GM12878 (cell line): ENCODE measurements at regions not wholly inside any gene's neighbourhood (a gene's known extent, or its start where the extent isn't known, plus 50 kb on each side); places are given as distances from the start of the nearest gene placed in this dataset.

Experiments
- ATAC-seq: fragments of 200-7000 bp; cut with Tn5 transposase; 3 replicates; pipeline ENCODE4 v1.9.1; 2020; ENCODE audit warnings: mild to moderate bottlenecking, moderate library complexity
- BruUV-seq: library from RNA; stranded (reverse); fragments of 400-500 nt; replicated peaks from 2 replicates; lab custom pipeline; 2021; lab: Mats Ljungman, UMichigan
- CTCF ChIA-PET: fragments of 300-600 bp; sonication (Branson Sonifier 250); formaldehyde crosslinking; extraction: SDS; loops from one replicate; lab custom pipeline; 2021; ENCODE audit warnings: inconsistent platforms; lab: Yijun Ruan, JAX
- POLR2A ChIA-PET: fragments of 350-600 bp; formaldehyde crosslinking; extraction: SDS; loops from one replicate; lab custom pipeline; 2021; ENCODE audit warnings: inconsistent platforms; lab: Charles Lee
- RAD21 ChIA-PET: fragments of 300-600 bp; sonication (Branson Sonifier 250); formaldehyde crosslinking; loops from one replicate; lab custom pipeline; 2023; ENCODE audit warnings: antibody characterized with exemption; ENCODE audit not compliant: unreplicated experiment; lab: Charles Lee
- SMC1A ChIA-PET: fragments of 300-600 bp; sonication (Branson Sonifier 250); formaldehyde crosslinking; loops from one replicate; lab custom pipeline; 2023; ENCODE audit not compliant: unreplicated experiment, uncharacterized antibody; lab: Charles Lee
- DNase-seq: peaks from one replicate; pipeline ENCODE4 v3.0.0-alpha.2; 2011; ENCODE audit warnings: low read depth, low spot score
- FAIRE-seq: peaks from 3 replicates; lab custom pipeline; 2011; peaks lifted over from hg19 to GRCh38; lab: Jason Lieb, UNC
- H2AFZ ChIP-seq: 2 replicates; pipeline ENCODE4 v1.6.0; 2011; ENCODE audit warnings: low read depth, low read length, control low read depth; ENCODE audit not compliant: control insufficient read depth
- H3K27ac ChIP-seq: 2 replicates; pipeline ENCODE4 v1.5.1; 2011; ENCODE audit warnings: control low read depth; ENCODE audit not compliant: control insufficient read depth, insufficient read depth
- H3K27me3 ChIP-seq, 2 experiments: replicated peaks in 1 of 2; 2 replicates each; pipeline versions ENCODE4 v1.6.0 to v1.6.1; 2011; ENCODE audit warnings: low read length in 1 of 2; ENCODE audit not compliant: control insufficient read depth in 2 of 2, insufficient read depth in 2 of 2
- H3K36me3 ChIP-seq, 2 experiments: 2 replicates each; pipeline ENCODE4 v1.5.1; 2011; ENCODE audit warnings: low read length in 1 of 2; ENCODE audit not compliant: control insufficient read depth in 2 of 2, insufficient read depth in 2 of 2
- H3K4me1 ChIP-seq: 2 replicates; pipeline ENCODE4 v1.6.1; 2011; ENCODE audit warnings: mild to moderate bottlenecking, low read length, moderate library complexity, mixed read lengths; ENCODE audit not compliant: control insufficient read depth, insufficient read depth
- H3K4me2 ChIP-seq: 2 replicates; pipeline ENCODE4 v1.6.0; 2011; ENCODE audit warnings: control low read depth; ENCODE audit not compliant: control insufficient read depth, insufficient read depth
- H3K4me3 ChIP-seq: fragments of 200-600 bp; sonication (generic); 2 replicates; pipeline ENCODE4 v1.5.1; 2016
- H3K79me2 ChIP-seq: 2 replicates; pipeline ENCODE4 v1.6.0; 2011; ENCODE audit warnings: low read length; ENCODE audit not compliant: control insufficient read depth, insufficient read depth
- H3K9ac ChIP-seq: 2 replicates; pipeline ENCODE4 v1.8.0; 2011; ENCODE audit warnings: low read length, control low read depth, mixed read lengths; ENCODE audit not compliant: control insufficient read depth, insufficient read depth
- H3K9me3 ChIP-seq: replicated peaks from 3 replicates; pipeline ENCODE4 v1.5.1; 2011; ENCODE audit warnings: mild to moderate bottlenecking, low read length; ENCODE audit not compliant: control insufficient read depth, insufficient read depth
- H4K20me1 ChIP-seq: 2 replicates; pipeline ENCODE4 v1.6.0; 2011; ENCODE audit not compliant: control insufficient read depth, insufficient read depth
- CEBPB ChIP-seq, 2 experiments: fragments of 150-350 bp in 1 of 2; IDR thresholded peaks; 2 replicates each; pipeline ENCODE4 v1.6.1; 2012 to 2014; ENCODE audit warnings: low read depth in 2 of 2, low read length in 2 of 2, borderline replicate concordance in 1 of 2, inconsistent platforms in 1 of 2
- KAT2A ChIP-seq: conservative IDR thresholded peaks from 2 replicates; pipeline ENCODE4 v1.6.1; 2011; ENCODE audit warnings: low read depth, low read length; ENCODE audit not compliant: control insufficient read depth
- SUPT20H ChIP-seq: IDR thresholded peaks from 2 replicates; pipeline ENCODE4 v1.6.1; 2011; ENCODE audit warnings: low read depth, mild to moderate bottlenecking, low read length, moderate library complexity, borderline replicate concordance; ENCODE audit not compliant: control insufficient read depth
- WGBS: methylation state at CpG from one replicate; pipeline ENCODE4 v1.1.6; 2016; ENCODE audit warnings: low lambda C conversion rate; ENCODE audit not compliant: insufficient replicate concordance, insufficient coverage; ENCODE audit errors: missing lambda C conversion rate; 5-methylcytosine and 5-hydroxymethylcytosine counted together
- in situ Hi-C: fragments of 300-500 bp; cut with MboI; formaldehyde crosslinking; loops from 9 replicates; pipeline ENCODE4 v1.14.3; 2018; ENCODE audit warnings: mixed read lengths
- intact Hi-C: fragments of 100-400 bp; cut with micrococcal nuclease; formaldehyde crosslinking; loops from one replicate; pipeline ENCODE4 v1.14.2; 2022; ENCODE audit not compliant: unreplicated experiment
- TF ChIP-seq, protein P1 (sequence below): fragments of 150-350 bp; IDR thresholded peaks from 2 replicates; pipeline ENCODE4 v1.6.1; 2014; ENCODE audit warnings: mild to moderate bottlenecking, low read depth, low read length
- TF ChIP-seq, protein P2 (sequence below): fragments of 450-650 bp; IDR thresholded peaks from 2 replicates; pipeline ENCODE4 v1.6.1; 2018; ENCODE audit warnings: borderline replicate concordance, mild to moderate bottlenecking; ENCODE audit not compliant: partially characterized antibody

DNA sequence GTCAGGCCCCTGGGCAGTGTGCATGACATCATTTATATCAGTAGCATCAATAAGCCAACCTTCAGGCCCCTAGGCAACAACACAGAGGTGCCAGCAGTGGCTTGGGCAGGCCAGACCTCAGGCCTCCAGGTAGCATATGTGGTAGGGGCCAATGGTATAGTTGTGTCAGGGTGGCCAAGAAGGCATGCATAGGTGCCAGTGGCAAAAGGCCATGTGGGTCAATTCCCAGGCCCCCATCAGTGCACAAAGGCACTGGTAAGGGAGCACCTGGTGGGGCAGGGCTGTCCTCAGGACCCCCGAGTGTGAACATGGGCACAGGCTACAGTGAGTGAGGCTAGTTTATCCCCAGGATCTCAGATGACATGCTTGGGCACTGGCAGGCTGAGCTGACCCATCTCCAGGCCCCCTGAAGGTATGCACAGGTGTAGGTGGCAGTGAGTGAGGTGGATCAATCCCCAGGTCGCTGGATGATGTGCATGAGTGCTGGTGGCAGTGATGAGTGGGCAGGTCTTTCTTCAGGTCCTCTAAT, 244.1 kb upstream of the ZNF385D start:
- no peaks in the 10 kb centered on the region for H3K27me3 ChIP-seq
- H2AFZ ChIP-seq = no peak overlapping the region
- H3K27ac ChIP-seq = no peak overlapping the region
- TF ChIP-seq CEBPB (IDR thresholded peaks at IDR 0.05; ENCODE audit: borderline replicate concordance in 1 of 2, low read depth in 2 of 2, low read length in 2 of 2) = no peak
- TF ChIP-seq KAT2A = no peak
- TF ChIP-seq SUPT20H = no peak
- TF ChIP-seq, protein P1, sequence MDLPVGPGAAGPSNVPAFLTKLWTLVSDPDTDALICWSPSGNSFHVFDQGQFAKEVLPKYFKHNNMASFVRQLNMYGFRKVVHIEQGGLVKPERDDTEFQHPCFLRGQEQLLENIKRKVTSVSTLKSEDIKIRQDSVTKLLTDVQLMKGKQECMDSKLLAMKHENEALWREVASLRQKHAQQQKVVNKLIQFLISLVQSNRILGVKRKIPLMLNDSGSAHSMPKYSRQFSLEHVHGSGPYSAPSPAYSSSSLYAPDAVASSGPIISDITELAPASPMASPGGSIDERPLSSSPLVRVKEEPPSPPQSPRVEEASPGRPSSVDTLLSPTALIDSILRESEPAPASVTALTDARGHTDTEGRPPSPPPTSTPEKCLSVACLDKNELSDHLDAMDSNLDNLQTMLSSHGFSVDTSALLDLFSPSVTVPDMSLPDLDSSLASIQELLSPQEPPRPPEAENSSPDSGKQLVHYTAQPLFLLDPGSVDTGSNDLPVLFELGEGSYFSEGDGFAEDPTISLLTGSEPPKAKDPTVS = no peak
- TF ChIP-seq, protein P2, sequence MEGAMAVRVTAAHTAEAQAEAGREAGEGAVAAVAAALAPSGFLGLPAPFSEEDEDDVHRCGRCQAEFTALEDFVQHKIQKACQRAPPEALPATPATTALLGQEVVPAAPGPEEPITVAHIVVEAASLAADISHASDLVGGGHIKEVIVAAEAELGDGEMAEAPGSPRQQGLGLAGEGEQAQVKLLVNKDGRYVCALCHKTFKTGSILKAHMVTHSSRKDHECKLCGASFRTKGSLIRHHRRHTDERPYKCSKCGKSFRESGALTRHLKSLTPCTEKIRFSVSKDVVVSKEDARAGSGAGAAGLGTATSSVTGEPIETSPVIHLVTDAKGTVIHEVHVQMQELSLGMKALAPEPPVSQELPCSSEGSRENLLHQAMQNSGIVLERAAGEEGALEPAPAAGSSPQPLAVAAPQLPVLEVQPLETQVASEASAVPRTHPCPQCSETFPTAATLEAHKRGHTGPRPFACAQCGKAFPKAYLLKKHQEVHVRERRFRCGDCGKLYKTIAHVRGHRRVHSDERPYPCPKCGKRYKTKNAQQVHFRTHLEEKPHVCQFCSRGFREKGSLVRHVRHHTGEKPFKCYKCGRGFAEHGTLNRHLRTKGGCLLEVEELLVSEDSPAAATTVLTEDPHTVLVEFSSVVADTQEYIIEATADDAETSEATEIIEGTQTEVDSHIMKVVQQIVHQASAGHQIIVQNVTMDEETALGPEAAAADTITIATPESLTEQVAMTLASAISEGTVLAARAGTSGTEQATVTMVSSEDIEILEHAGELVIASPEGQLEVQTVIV = no peak
- no peak overlapping the region for H3K9ac ChIP-seq
- no peaks in the 10 kb centered on the region for H3K79me2 ChIP-seq
- no peaks in the 10 kb centered on the region for H3K36me3 ChIP-seq
- WGBS = 0% methylated on average over 2 of the region's 2 CpGs
- FAIRE-seq = no peak
- no peak for ATAC-seq
- H3K9me3 ChIP-seq = no peaks in the 10 kb centered on the region
- POLR2A ChIA-PET = no interaction called here
- intact Hi-C loops = no loop called here
- SMC1A ChIA-PET = no interaction called here
- no peaks in the 10 kb centered on the region for H4K20me1 ChIP-seq
- no peak overlapping the region for H3K4me3 ChIP-seq
- H3K4me2 ChIP-seq = no peak overlapping the region
- RAD21 ChIA-PET = no interaction called here
- in situ Hi-C loops = no loop called here
- H3K4me1 ChIP-seq = no peaks in the 10 kb centered on the region
- CTCF ChIA-PET = no interaction called here
- BruUV-seq = no TSS peak
- no peak for DNase-seq
